Keratinocyte (primary cell): ENCODE measurements at regions not wholly inside any gene's neighbourhood (a gene's known extent, or its start where the extent isn't known, plus 50 kb on each side); places are given as distances from the start of the nearest gene placed in this dataset.

ENCODE experiments used
- DNase-seq: peaks from one replicate; pipeline ENCODE4 v3.0.0-alpha.2; 2011; ENCODE audit warnings: low read depth, missing footprints, low spot score
- FAIRE-seq: peaks from 2 replicates; lab custom pipeline; 2011; peaks lifted over from hg19 to GRCh38; lab: Jason Lieb, UNC
- H2AFZ ChIP-seq: 2 replicates; pipeline ENCODE4 v1.6.0; 2012; ENCODE audit warnings: low read length, control low read depth, inconsistent platforms; ENCODE audit not compliant: control insufficient read depth
- H3K27ac ChIP-seq: 2 replicates; pipeline ENCODE4 v1.5.1; 2011; ENCODE audit warnings: low read length; ENCODE audit not compliant: control insufficient read depth, insufficient read depth
- H3K27me3 ChIP-seq: 3 replicates; pipeline ENCODE4 v1.6.0; 2011; ENCODE audit warnings: low read length; ENCODE audit not compliant: control insufficient read depth, insufficient read depth; ENCODE audit errors: extremely low read depth
- H3K36me3 ChIP-seq, 2 experiments: 2 replicates in 1 of 2; 3 replicates in 1 of 2; pipeline ENCODE4 v1.5.1; 2011; ENCODE audit warnings: low read length in 2 of 2, mild to moderate bottlenecking in 1 of 2; ENCODE audit not compliant: control insufficient read depth in 2 of 2, insufficient read depth in 2 of 2; ENCODE audit errors: extremely low read depth in 1 of 2
- H3K4me1 ChIP-seq: 3 replicates; pipeline ENCODE4 v1.5.1; 2011; ENCODE audit warnings: low read length; ENCODE audit not compliant: control insufficient read depth, insufficient read depth; ENCODE audit errors: extremely low read depth
- H3K4me2 ChIP-seq: 3 replicates; pipeline ENCODE4 v1.6.0; 2011; ENCODE audit warnings: low read depth, low read length; ENCODE audit not compliant: control insufficient read depth, insufficient read depth; ENCODE audit errors: extremely low read depth
- H3K4me3 ChIP-seq, 3 experiments: fragments of 200-600 bp in 1 of 3; sonication (generic) in 1 of 3; 2 replicates in 2 of 3; 3 replicates in 1 of 3; pipeline ENCODE4 v1.5.1; 2011 to 2016; ENCODE audit warnings: low read length in 3 of 3, mild to moderate bottlenecking in 3 of 3, control low read depth in 2 of 3, inconsistent platforms in 1 of 3, low read depth in 1 of 3, mixed read lengths in 1 of 3, mixed run types in 1 of 3, moderate library complexity in 1 of 3; ENCODE audit not compliant: control insufficient read depth in 2 of 3, insufficient read depth in 2 of 3; ENCODE audit errors: extremely low read depth in 1 of 3
- H3K79me2 ChIP-seq: 2 replicates; pipeline ENCODE4 v1.6.0; 2012; ENCODE audit warnings: low read length; ENCODE audit not compliant: control insufficient read depth, insufficient read depth
- H3K9ac ChIP-seq: 3 replicates; pipeline ENCODE4 v1.6.0; 2011; ENCODE audit warnings: low read length; ENCODE audit not compliant: control insufficient read depth, insufficient read depth; ENCODE audit errors: extremely low read depth
- H3K9me1 ChIP-seq: 3 replicates; pipeline ENCODE4 v1.6.0; 2011; ENCODE audit warnings: low read length; ENCODE audit not compliant: control insufficient read depth, insufficient read depth; ENCODE audit errors: extremely low read depth
- H3K9me3 ChIP-seq: 2 replicates; pipeline ENCODE4 v1.5.1; 2012; ENCODE audit warnings: low read depth, low read length; ENCODE audit not compliant: control insufficient read depth
- H4K20me1 ChIP-seq: 3 replicates; pipeline ENCODE4 v1.6.0; 2011; ENCODE audit warnings: low read length; ENCODE audit not compliant: control insufficient read depth, insufficient read depth; ENCODE audit errors: extremely low read depth
- CTCF ChIP-seq, 3 experiments: IDR thresholded peaks in 1 of 3; conservative IDR thresholded peaks in 1 of 3; optimal IDR thresholded peaks in 1 of 3; 2 replicates in 2 of 3; 3 replicates in 1 of 3; pipeline versions ENCODE3 to v1.5.1; 2011; ENCODE audit warnings: low read length in 3 of 3, mild to moderate bottlenecking in 3 of 3, moderate library complexity in 2 of 3, control low read depth in 1 of 3, inconsistent platforms in 1 of 3; ENCODE audit not compliant: insufficient read depth in 2 of 3; ENCODE audit errors: extremely low read depth in 1 of 3
- EZH2 ChIP-seq: IDR thresholded peaks from one replicate; pipeline ENCODE4 v1.6.1; 2012; ENCODE audit warnings: inconsistent platforms, mild to moderate bottlenecking, low read length, moderate library complexity
- dilution Hi-C: fragments of 300-500 bp; cut with MboI; formaldehyde crosslinking; loops from one replicate; pipeline ENCODE4 v1.7.0; 2020; ENCODE audit warnings: low sequenced_read_pairs; ENCODE audit not compliant: extremely low pct_ligation_motif_present

GRCh38 chr12:94786906-94787305, 136.5 kb upstream of the TMCC3 start:
- no peaks in the 10 kb centered on the region for H3K9me1 ChIP-seq
- FAIRE-seq, result no peak
- no peaks in the 10 kb centered on the region for H3K79me2 ChIP-seq
- no peaks in the 10 kb centered on the region for H4K20me1 ChIP-seq
- TF ChIP-seq EZH2 (no peak), CTCF (optimal IDR thresholded peaks at IDR 0.05 in 1 of 3, IDR thresholded peaks at IDR 0.05 in 1 of 3, conservative IDR thresholded peaks at IDR 0.05 in 1 of 3; ENCODE audit: extremely low read depth in 1 of 3, insufficient read depth in 2 of 3, low read length in 3 of 3) (no peak)
- H3K9me3 ChIP-seq, result no peaks in the 10 kb centered on the region
- H2AFZ ChIP-seq, result no peak overlapping the region
- no peak overlapping the region for H3K27ac ChIP-seq
- no peaks in the 10 kb centered on the region for H3K36me3 ChIP-seq
- no peak overlapping the region for H3K4me3 ChIP-seq
- peaks cover 8% of the 10 kb centered on the region for H3K4me1 ChIP-seq
- no peak for DNase-seq
- no peak overlapping the region for H3K9ac ChIP-seq
- no peak overlapping the region for H3K4me2 ChIP-seq
- dilution Hi-C loops, result no loop called here
- H3K27me3 ChIP-seq, result no peaks in the 10 kb centered on the region

- dilution Hi-C loops, result no loop called here
- peaks cover 8% of the 10 kb centered on the region for H3K4me1 ChIP-seq
- no peaks in the 10 kb centered on the region for H3K27me3 ChIP-seq
- DNase-seq, result no peak
- H4K20me1 ChIP-seq, result no peaks in the 10 kb centered on the region
- no peaks in the 10 kb centered on the region for H3K9me1 ChIP-seq
- H3K4me3 ChIP-seq, result no peak overlapping the region
- H3K79me2 ChIP-seq, result no peaks in the 10 kb centered on the region
- TF ChIP-seq EZH2 (no peak), CTCF (optimal IDR thresholded peaks at IDR 0.05 in 1 of 3, IDR thresholded peaks at IDR 0.05 in 1 of 3, conservative IDR thresholded peaks at IDR 0.05 in 1 of 3; ENCODE audit: extremely low read depth in 1 of 3, insufficient read depth in 2 of 3, low read length in 3 of 3) (no peak)
- no peaks in the 10 kb centered on the region for H3K36me3 ChIP-seq
- no peaks in the 10 kb centered on the region for H3K9me3 ChIP-seq
- H3K9ac ChIP-seq, result no peak overlapping the region
- H3K27ac ChIP-seq, result no peak overlapping the region
- FAIRE-seq, result no peak
- H2AFZ ChIP-seq, result no peak overlapping the region
- peak overlapping the region; percentile 13 for H3K4me2 ChIP-seq
These were observed 133.5 kb upstream of the TMCC3 start for GRCh38 chr12:94783862-94784261.
